ENCODE measurements at regions not wholly inside any gene's neighbourhood (a gene's known extent, or its start where the extent isn't known, plus 50 kb on each side); places are given as distances from the start of the nearest gene placed in this dataset.

DNA sequence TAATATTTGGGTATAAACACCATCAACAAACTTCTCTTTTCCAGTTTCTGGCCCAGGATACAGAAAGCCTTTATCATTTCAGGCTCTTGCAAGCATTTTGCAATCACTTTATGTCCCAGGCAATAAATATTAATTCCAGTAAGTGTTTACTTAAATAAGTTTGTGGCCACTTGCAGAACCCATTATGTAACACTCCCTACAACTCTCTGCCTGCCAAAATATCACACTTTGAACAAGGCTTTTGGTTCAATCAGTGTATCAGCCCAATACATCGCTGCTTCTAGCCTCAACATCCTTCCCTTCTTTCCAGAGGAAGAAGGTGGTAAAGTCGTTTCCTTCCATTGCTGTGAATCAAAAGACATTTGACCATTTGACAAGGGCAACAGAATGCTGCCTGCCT lies 203.0 kb upstream of the USP25 start:
- TF ChIP-seq, protein P1, sequence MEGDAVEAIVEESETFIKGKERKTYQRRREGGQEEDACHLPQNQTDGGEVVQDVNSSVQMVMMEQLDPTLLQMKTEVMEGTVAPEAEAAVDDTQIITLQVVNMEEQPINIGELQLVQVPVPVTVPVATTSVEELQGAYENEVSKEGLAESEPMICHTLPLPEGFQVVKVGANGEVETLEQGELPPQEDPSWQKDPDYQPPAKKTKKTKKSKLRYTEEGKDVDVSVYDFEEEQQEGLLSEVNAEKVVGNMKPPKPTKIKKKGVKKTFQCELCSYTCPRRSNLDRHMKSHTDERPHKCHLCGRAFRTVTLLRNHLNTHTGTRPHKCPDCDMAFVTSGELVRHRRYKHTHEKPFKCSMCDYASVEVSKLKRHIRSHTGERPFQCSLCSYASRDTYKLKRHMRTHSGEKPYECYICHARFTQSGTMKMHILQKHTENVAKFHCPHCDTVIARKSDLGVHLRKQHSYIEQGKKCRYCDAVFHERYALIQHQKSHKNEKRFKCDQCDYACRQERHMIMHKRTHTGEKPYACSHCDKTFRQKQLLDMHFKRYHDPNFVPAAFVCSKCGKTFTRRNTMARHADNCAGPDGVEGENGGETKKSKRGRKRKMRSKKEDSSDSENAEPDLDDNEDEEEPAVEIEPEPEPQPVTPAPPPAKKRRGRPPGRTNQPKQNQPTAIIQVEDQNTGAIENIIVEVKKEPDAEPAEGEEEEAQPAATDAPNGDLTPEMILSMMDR (IDR thresholded peaks at IDR 0.05): no peak
- TF ChIP-seq POLR2A (IDR thresholded peaks at IDR 0.05) (no peak), POLR2AphosphoS5 (IDR thresholded peaks at IDR 0.05) (no peak)

All from breast epithelium (tissue), 3 donors.